Keratinocyte (primary cell): ENCODE measurements at regions not wholly inside any gene's neighbourhood (a gene's known extent, or its start where the extent isn't known, plus 50 kb on each side); places are given as distances from the start of the nearest gene placed in this dataset.

Experiments
- DNase-seq: peaks from one replicate; pipeline ENCODE4 v3.0.0-alpha.2; 2011; ENCODE audit warnings: low read depth, missing footprints, low spot score
- FAIRE-seq: peaks from 2 replicates; lab custom pipeline; 2011; peaks lifted over from hg19 to GRCh38; lab: Jason Lieb, UNC
- H2AFZ ChIP-seq: 2 replicates; pipeline ENCODE4 v1.6.0; 2012; ENCODE audit warnings: low read length, control low read depth, inconsistent platforms; ENCODE audit not compliant: control insufficient read depth
- H3K27ac ChIP-seq: 2 replicates; pipeline ENCODE4 v1.5.1; 2011; ENCODE audit warnings: low read length; ENCODE audit not compliant: control insufficient read depth, insufficient read depth
- H3K27me3 ChIP-seq: 3 replicates; pipeline ENCODE4 v1.6.0; 2011; ENCODE audit warnings: low read length; ENCODE audit not compliant: control insufficient read depth, insufficient read depth; ENCODE audit errors: extremely low read depth
- H3K36me3 ChIP-seq, 2 experiments: 2 replicates in 1 of 2; 3 replicates in 1 of 2; pipeline ENCODE4 v1.5.1; 2011; ENCODE audit warnings: low read length in 2 of 2, mild to moderate bottlenecking in 1 of 2; ENCODE audit not compliant: control insufficient read depth in 2 of 2, insufficient read depth in 2 of 2; ENCODE audit errors: extremely low read depth in 1 of 2
- H3K4me1 ChIP-seq: 3 replicates; pipeline ENCODE4 v1.5.1; 2011; ENCODE audit warnings: low read length; ENCODE audit not compliant: control insufficient read depth, insufficient read depth; ENCODE audit errors: extremely low read depth
- H3K4me2 ChIP-seq: 3 replicates; pipeline ENCODE4 v1.6.0; 2011; ENCODE audit warnings: low read depth, low read length; ENCODE audit not compliant: control insufficient read depth, insufficient read depth; ENCODE audit errors: extremely low read depth
- H3K4me3 ChIP-seq, 3 experiments: fragments of 200-600 bp in 1 of 3; sonication (generic) in 1 of 3; 2 replicates in 2 of 3; 3 replicates in 1 of 3; pipeline ENCODE4 v1.5.1; 2011 to 2016; ENCODE audit warnings: low read length in 3 of 3, mild to moderate bottlenecking in 3 of 3, control low read depth in 2 of 3, inconsistent platforms in 1 of 3, low read depth in 1 of 3, mixed read lengths in 1 of 3, mixed run types in 1 of 3, moderate library complexity in 1 of 3; ENCODE audit not compliant: control insufficient read depth in 2 of 3, insufficient read depth in 2 of 3; ENCODE audit errors: extremely low read depth in 1 of 3
- H3K79me2 ChIP-seq: 2 replicates; pipeline ENCODE4 v1.6.0; 2012; ENCODE audit warnings: low read length; ENCODE audit not compliant: control insufficient read depth, insufficient read depth
- H3K9ac ChIP-seq: 3 replicates; pipeline ENCODE4 v1.6.0; 2011; ENCODE audit warnings: low read length; ENCODE audit not compliant: control insufficient read depth, insufficient read depth; ENCODE audit errors: extremely low read depth
- H3K9me1 ChIP-seq: 3 replicates; pipeline ENCODE4 v1.6.0; 2011; ENCODE audit warnings: low read length; ENCODE audit not compliant: control insufficient read depth, insufficient read depth; ENCODE audit errors: extremely low read depth
- H3K9me3 ChIP-seq: 2 replicates; pipeline ENCODE4 v1.5.1; 2012; ENCODE audit warnings: low read depth, low read length; ENCODE audit not compliant: control insufficient read depth
- H4K20me1 ChIP-seq: 3 replicates; pipeline ENCODE4 v1.6.0; 2011; ENCODE audit warnings: low read length; ENCODE audit not compliant: control insufficient read depth, insufficient read depth; ENCODE audit errors: extremely low read depth
- EZH2 ChIP-seq: IDR thresholded peaks from one replicate; pipeline ENCODE4 v1.6.1; 2012; ENCODE audit warnings: inconsistent platforms, mild to moderate bottlenecking, low read length, moderate library complexity
- dilution Hi-C: fragments of 300-500 bp; cut with MboI; formaldehyde crosslinking; loops from one replicate; pipeline ENCODE4 v1.7.0; 2020; ENCODE audit warnings: low sequenced_read_pairs; ENCODE audit not compliant: extremely low pct_ligation_motif_present
- TF ChIP-seq, protein P1 (sequence below), 3 experiments: IDR thresholded peaks in 1 of 3; conservative IDR thresholded peaks in 1 of 3; optimal IDR thresholded peaks in 1 of 3; 2 replicates in 2 of 3; 3 replicates in 1 of 3; pipeline versions ENCODE3 to v1.5.1; 2011; ENCODE audit warnings: low read length in 3 of 3, mild to moderate bottlenecking in 3 of 3, moderate library complexity in 2 of 3, control low read depth in 1 of 3, inconsistent platforms in 1 of 3; ENCODE audit not compliant: insufficient read depth in 2 of 3; ENCODE audit errors: extremely low read depth in 1 of 3

DNA sequence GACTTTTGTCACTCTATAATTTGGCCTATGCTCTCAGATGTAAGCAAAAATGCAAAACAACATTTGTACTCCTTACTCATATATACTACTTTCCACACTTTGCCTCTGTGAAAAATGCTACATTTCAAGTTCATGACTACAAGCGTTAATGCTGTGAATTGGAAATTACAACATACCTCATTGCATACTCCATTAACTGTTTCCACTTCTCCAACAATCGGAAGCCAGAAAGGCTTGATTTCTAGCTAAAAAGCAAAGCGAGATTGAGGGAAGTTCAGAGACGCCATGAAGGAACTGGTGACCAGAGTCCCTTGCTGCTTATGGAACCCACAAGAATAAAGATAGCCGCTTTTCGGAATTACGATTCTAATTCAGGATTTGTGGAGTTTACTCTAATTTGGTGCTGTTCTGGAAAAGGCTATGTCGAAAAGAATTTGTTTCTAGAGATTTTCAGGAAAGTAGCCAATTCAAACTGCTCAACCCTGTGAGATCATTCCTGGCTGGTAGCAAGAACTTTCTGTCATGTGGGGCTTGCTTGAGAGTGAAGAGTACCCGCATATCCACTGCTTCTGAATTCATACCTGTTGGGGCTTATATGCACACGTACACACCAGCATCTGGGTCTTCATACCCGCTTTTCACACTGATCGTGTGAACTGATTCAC, 98.0 kb upstream of the CITED2 start:
- Histone ChIP-seq H3K4me2 (no peak overlapping the region), H3K4me1 (peaks cover 34% of the 10 kb centered on the region), H3K79me2 (no peaks in the 10 kb centered on the region), H2AFZ (peak overlapping the region; percentile 86), H3K9me3 (no peaks in the 10 kb centered on the region), H3K36me3 (no peaks in the 10 kb centered on the region), H4K20me1 (no peaks in the 10 kb centered on the region), H3K4me3 (no peak overlapping the region), H3K9me1 (no peaks in the 10 kb centered on the region), H3K27me3 (no peaks in the 10 kb centered on the region), H3K27ac (peak overlapping the region; percentile 53), H3K9ac (no peak overlapping the region)
- dilution Hi-C loops, result no loop called here
- FAIRE-seq (no peak), DNase-seq (no peak)
- TF ChIP-seq EZH2, result no peak
- TF ChIP-seq, protein P1, sequence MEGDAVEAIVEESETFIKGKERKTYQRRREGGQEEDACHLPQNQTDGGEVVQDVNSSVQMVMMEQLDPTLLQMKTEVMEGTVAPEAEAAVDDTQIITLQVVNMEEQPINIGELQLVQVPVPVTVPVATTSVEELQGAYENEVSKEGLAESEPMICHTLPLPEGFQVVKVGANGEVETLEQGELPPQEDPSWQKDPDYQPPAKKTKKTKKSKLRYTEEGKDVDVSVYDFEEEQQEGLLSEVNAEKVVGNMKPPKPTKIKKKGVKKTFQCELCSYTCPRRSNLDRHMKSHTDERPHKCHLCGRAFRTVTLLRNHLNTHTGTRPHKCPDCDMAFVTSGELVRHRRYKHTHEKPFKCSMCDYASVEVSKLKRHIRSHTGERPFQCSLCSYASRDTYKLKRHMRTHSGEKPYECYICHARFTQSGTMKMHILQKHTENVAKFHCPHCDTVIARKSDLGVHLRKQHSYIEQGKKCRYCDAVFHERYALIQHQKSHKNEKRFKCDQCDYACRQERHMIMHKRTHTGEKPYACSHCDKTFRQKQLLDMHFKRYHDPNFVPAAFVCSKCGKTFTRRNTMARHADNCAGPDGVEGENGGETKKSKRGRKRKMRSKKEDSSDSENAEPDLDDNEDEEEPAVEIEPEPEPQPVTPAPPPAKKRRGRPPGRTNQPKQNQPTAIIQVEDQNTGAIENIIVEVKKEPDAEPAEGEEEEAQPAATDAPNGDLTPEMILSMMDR (optimal IDR thresholded peaks at IDR 0.05 in 1 of 3, IDR thresholded peaks at IDR 0.05 in 1 of 3, conservative IDR thresholded peaks at IDR 0.05 in 1 of 3; ENCODE audit: extremely low read depth in 1 of 3, insufficient read depth in 2 of 3, low read length in 3 of 3), result no peak

- Histone ChIP-seq H3K27me3 (no peaks in the 10 kb centered on the region), H3K4me3 (no peak overlapping the region), H4K20me1 (no peaks in the 10 kb centered on the region), H3K9me1 (no peaks in the 10 kb centered on the region), H3K9me3 (no peaks in the 10 kb centered on the region), H3K27ac (no peak overlapping the region), H3K4me1 (peaks cover 34% of the 10 kb centered on the region), H3K79me2 (no peaks in the 10 kb centered on the region), H2AFZ (no peak overlapping the region), H3K9ac (no peak overlapping the region), H3K4me2 (no peak overlapping the region), H3K36me3 (no peaks in the 10 kb centered on the region)
- FAIRE-seq (no peak), DNase-seq (no peak)
- dilution Hi-C loops, result no loop called here
- no peak for TF ChIP-seq EZH2
- TF ChIP-seq, protein P1 (optimal IDR thresholded peaks at IDR 0.05 in 1 of 3, IDR thresholded peaks at IDR 0.05 in 1 of 3, conservative IDR thresholded peaks at IDR 0.05 in 1 of 3; ENCODE audit: extremely low read depth in 1 of 3, insufficient read depth in 2 of 3, low read length in 3 of 3), result no peak
Observed at GRCh38 chr6:139470997-139471396, 96.5 kb upstream of the CITED2 start.
